GM19043 (cell line): ENCODE measurements at regions not wholly inside any gene's neighbourhood (a gene's known extent, or its start where the extent isn't known, plus 50 kb on each side); places are given as distances from the start of the nearest gene placed in this dataset.
A peak's percentile ranks its signal among the peaks of the same experiment; 100 is the strongest.
"Not testable (repeated sequence)": the region's sequence is repeated elsewhere in the genome, so short reads cannot be mapped to it uniquely, and the experiment has no call there.

ENCODE experiments used
- ATAC-seq: cut with Tn5 transposase; IDR thresholded peaks from one replicate; pipeline ENCODE4 v1.9.1; 2021; ENCODE audit warnings: low read depth; ENCODE audit not compliant: unreplicated experiment

- ATAC-seq, result no peak
Observed at GRCh38 chr12:13571035-13571434, 374.5 kb downstream of the EMP1 start.

- no peak for ATAC-seq
Observed at GRCh38 chr12:13570005-13570694, 373.6 kb downstream of the EMP1 start.

- ATAC-seq, result no peak
Observed at GRCh38 chr12:13566292-13566691, 369.8 kb downstream of the EMP1 start.

- ATAC-seq, result no peak
Observed at GRCh38 chr12:13564266-13564810, 367.8 kb downstream of the EMP1 start.

- no peak for ATAC-seq
Observed at GRCh38 chr12:13563743-13564125, 367.2 kb downstream of the EMP1 start.

GRCh38 chr12:13562915-13563742 is 366.6 kb downstream of the EMP1 start:
- ATAC-seq, result no peak

- ATAC-seq, result no peak
Observed at GRCh38 chr12:13561923-13562322, 365.4 kb downstream of the EMP1 start.

GRCh38 chr12:13559318-13559978 is 362.9 kb downstream of the EMP1 start:
- ATAC-seq, result no peak

- no peak for ATAC-seq
Observed at GRCh38 chr12:13552830-13553229, 356.3 kb downstream of the EMP1 start.

- no peak for ATAC-seq
Observed at GRCh38 chr12:13547283-13547682, 350.8 kb downstream of the EMP1 start.

GRCh38 chr12:13546231-13546630 is 349.7 kb downstream of the EMP1 start:
- ATAC-seq, result no peak

- ATAC-seq, result no peak
Observed at GRCh38 chr12:13539051-13539450, 342.5 kb downstream of the EMP1 start.

- ATAC-seq, result no peak
Observed at GRCh38 chr12:13538136-13538535, 341.6 kb downstream of the EMP1 start.

- peak; percentile 58 for ATAC-seq
Observed at GRCh38 chr12:13537623-13538022, 341.1 kb downstream of the EMP1 start.

- peak; percentile 95 for ATAC-seq
Observed at GRCh38 chr12:13536219-13536910, 339.8 kb downstream of the EMP1 start.

GRCh38 chr12:13534645-13535398 is 338.3 kb downstream of the EMP1 start:
- ATAC-seq, result no peak

- ATAC-seq, result no peak
Observed at GRCh38 chr12:13534242-13534641, 337.7 kb downstream of the EMP1 start.

- ATAC-seq, result no peak
Observed at GRCh38 chr12:13530966-13531365, 334.4 kb downstream of the EMP1 start.

- not testable (repeated sequence) for ATAC-seq
Observed at GRCh38 chr12:13526185-13526921, 329.8 kb downstream of the EMP1 start.
